GM20431 (cell line): ENCODE measurements at regions not wholly inside any gene's neighbourhood (a gene's known extent, or its start where the extent isn't known, plus 50 kb on each side); places are given as distances from the start of the nearest gene placed in this dataset.

Source experiments
- in situ Hi-C: fragments of 300-500 bp; cut with MseI, MboI; formaldehyde crosslinking; loops from one replicate; pipeline ENCODE4 v1.15.0; 2020; ENCODE audit warnings: low sequenced_read_pairs; ENCODE audit not compliant: unreplicated experiment

DNA sequence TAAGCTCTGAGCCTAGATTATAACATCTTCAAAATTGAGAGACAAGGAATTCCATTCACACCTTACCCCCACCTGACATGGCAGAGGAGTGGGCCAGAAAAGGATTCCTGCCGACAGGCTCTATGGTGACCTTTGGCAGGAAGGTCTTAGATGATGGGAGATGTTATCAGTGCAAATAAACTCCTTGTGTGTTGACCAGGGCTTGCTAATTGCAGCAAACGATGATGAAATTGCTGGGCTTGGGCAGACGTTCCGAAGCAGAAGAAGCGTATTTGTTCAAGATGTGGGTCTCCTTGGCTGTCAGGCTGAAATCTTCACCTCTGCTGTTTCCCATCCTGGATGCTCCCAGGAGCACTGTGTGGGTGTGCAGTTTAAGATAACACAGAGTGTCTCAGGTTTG, 183.7 kb upstream of the CADM1 start:
- in situ Hi-C loops, result no loop called here

DNA sequence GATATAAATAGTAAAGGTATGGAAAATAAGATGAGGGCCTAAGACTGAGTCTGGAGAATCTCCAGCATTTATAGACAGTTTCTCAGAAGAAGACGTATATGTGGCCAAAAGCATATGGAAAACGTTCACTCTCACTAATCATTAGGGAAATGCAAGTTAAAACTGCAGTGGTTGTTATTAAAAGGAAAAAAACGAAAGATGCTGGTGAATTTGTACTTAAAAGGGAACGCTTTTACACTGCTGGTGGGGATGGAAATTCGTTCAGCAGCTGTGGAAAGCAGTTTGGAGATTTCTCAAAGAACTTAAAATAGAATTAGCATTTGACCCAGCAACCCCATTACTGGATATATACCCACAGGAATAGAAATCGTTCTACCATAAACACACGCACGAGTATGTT, 180.5 kb upstream of the CADM1 start:
- in situ Hi-C loops, result no loop called here

DNA sequence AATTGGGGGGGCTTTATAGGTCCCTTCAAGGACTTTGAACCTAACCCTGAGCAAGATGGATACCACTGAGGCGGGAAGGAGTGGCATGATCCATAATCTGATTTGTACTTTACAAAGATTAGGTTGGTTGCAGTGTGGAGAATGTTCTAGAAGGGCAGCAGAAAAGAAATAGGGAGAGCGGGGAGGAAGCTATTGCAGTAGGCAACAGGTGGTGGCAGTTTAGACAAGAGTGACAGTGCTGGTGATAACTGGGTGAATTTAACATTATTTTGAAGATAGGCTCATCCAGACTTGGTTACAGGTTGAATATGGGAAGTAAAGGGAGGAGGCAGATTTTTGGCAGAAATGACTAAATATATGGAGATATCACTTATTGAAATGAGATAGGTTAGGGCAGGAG, 179.9 kb upstream of the CADM1 start:
- in situ Hi-C loops, result no loop called here

DNA sequence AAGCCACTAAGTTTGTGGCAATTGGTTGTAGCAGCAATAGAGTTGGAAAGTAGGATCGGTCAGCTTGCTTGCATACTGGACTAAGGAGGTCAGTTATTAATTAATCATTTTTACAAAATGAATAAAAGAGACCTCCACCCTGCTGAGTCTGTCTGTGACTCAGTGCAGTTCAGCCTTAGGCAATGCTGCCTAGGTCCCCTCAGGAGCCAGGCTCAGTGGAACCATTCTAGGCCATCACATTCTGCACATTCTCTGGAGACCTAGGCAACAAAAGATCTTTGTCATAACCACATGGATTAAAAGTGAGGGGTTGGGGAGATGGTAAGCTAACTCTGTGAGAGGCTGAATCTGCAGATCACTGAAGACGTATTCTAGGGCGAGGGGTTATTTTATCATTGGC, 178.7 kb upstream of the CADM1 start:
- in situ Hi-C loops, result no loop called here

DNA sequence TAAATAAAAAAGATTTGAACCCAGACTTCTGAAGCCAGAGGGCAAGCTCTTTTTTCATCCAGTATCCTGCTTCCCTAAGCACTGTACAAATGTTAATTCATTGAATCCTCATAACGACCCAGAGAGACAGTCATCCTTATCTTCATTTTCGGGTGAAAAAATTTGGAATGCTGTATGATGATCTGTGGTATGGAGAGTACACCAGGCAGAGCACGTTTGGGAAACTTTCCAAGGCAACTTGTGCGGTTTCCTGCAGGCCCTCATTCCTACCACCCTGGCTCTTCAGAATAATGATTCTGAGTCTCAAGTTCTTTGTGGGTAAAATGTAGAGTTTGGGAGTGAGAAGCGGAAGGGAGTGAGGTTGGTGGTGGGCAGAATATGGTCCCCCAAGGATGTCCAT, 177.9 kb upstream of the CADM1 start:
- in situ Hi-C loops, result no loop called here

DNA sequence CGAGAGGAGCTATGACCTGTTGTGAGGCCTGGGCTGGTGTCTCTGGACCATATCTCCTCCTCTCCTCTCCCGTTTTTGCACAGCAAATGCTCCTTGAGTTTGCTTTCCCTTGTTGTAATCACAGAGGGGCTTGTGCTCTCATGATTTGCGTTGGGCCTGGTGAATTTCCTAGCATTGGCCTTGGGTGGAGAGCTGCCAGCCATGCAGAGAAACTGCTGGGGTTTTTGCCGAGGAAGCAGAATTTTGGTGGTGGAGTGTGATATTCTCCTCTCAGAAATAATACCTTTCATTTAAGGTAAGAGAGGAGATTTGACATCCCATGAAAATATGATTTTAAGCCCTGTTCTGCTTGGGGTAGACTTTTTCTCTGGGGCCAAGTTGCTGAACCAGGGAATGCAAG, 175.7 kb upstream of the CADM1 start:
- in situ Hi-C loops, result no loop called here

DNA sequence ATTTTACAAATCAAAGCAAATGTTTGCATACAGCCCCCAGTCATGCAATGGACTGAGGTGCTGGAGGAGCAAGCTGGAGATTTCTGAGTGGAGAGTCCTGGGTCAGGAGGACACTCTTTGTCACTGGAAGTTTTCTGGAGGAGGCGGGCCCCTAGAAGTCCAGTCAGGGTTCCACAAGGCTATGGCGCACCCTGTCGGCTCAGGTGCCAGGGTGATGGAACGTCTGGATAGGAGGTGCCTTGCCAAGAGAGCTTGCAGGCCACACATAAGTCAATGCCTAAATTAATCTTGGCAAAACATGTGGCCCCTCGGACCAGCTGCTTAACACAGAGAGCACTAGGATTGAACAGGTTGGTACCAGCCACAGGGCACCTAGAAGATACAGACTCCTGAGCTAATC, 174.7 kb upstream of the CADM1 start:
- in situ Hi-C loops, result no loop called here

DNA sequence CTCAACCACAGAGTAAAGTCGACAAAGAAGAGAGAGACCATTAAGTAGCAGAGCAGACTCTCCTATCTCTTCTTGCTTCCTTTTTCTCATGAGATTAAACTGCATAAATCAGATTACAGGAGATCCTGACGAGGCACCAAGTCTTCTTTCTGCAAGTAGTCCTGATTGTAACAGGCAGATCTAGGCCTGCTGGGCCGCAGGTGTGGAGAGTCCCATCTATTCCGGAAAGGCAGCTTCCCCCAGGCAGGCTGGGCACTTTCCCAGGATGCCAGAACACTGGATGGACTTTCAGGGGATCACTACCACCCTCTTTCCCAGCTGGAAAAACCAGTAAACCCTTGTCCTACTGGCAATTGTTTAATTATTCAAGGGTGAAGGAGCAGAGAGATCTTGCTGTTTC, 173.0 kb upstream of the CADM1 start:
- in situ Hi-C loops, result no loop called here

DNA sequence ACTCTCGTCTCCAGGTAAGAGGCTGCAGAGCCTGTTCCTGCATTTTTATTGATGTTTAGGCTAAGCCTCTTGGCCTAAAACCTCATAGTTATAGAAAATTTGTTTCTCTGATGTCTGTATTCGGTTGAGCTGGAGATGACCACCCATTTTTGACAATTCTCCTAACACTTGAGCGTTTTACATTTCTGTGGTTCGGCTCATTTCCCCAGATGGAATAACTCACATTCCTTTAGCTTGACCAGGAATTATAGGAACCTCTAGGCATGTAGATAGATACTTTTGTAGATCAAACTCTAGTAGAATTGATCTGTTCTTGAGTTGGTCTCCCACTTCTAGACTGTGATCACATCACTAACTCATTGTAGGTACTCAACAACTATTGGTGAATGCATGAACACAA, 172.6 kb upstream of the CADM1 start:
- in situ Hi-C loops, result no loop called here

DNA sequence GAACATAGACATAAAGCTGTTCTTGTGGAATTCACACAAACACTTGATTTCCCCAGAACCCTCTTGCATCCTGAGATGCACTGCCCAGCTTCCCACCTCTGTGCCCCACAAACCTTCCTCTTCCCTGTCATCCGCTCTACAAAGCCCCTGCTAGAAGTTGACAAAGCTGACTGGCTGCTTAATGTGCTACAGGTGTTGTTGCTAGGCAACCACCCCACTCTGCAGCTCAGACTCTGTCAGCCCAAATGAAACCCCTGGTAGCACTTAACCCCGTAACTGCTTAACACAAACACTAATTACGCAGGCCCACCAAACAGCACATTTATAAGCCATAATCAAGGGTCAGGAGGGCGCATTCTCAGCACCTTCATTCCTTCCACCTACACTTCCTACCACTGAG, 172.0 kb upstream of the CADM1 start:
- in situ Hi-C loops, result no loop called here

DNA sequence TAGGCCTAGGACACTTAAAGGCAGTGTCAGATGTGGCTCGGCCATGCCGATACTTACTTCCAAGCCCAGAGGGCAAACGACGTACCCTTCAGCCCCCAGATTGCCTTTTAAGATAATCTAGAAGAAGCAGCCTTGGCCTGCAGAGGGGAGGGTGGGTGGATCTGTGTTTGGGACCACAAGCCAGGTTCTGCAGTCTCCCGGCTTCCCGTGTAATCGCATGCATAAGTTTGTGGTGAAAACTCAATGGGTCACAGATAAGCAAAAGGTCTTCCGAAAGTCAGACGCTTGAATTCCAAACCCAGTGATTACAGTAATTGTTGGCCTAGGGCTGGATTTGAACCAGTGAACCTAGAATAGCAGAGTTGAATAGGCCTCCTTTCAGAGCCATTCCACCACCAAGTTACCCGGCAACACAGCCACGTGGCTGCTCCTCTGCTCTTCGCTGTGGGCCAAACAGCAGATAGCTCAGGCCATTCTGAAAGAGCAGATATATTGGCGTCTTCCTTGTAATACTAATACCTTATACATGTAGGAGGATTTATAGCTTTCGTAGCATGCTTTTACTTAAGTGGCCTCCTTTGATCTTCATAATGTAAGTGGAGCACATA, 170.8 kb upstream of the CADM1 start:
- in situ Hi-C loops, result no loop called here

DNA sequence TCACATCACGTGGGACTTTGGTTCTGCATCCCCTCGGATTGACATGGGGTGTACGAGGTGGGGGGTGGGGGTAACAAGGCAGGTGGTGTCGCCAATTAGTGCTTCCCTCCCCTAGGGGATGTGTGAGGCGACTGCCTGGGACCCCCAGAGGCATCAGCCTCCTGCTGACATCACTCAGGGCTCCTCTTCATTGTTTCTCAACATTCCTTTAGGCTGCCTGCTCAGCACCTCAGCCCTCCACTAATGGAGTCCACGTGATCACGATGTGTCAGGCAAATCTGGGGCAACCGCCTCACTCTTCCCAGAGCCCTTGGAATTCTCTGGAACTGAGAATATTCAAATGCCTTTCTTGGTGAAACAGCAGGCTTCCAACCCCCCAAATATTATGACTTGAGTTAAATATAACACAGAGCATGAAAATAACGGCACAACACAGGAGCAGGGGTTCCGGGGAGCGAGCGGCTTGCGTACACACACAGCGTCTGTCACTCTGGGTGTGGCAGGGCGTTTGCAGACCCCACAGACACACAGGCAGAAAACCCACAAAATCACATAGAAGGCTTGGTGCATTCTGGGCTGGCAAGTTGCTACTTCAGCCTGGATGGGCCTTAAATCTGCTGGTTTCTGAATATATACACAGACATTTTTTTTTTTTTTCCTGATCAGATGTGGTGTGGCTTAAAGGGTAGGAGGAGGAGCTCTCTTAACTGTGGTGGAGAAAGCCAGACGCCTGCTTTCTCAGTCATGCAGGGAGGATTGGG, 170.1 kb upstream of the CADM1 start:
- in situ Hi-C loops, result no loop called here

DNA sequence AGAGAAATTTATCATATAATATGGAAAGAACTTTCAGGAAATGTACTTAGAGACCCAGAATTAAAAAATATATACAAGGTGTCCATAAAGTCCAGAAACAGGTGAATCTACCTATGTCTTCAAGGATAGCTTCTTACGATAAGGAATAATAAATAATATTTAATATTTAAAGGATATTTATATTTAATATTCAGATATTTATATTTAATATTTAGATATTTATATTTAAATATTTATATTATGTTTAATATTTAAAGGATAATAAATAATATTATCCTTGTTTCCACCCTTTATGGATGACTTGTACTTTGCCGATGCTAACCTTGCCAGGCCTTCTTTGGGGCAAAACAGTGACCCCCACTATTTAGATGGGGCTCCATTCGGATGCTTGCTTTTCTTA, 169.5 kb upstream of the CADM1 start:
- in situ Hi-C loops, result no loop called here

DNA sequence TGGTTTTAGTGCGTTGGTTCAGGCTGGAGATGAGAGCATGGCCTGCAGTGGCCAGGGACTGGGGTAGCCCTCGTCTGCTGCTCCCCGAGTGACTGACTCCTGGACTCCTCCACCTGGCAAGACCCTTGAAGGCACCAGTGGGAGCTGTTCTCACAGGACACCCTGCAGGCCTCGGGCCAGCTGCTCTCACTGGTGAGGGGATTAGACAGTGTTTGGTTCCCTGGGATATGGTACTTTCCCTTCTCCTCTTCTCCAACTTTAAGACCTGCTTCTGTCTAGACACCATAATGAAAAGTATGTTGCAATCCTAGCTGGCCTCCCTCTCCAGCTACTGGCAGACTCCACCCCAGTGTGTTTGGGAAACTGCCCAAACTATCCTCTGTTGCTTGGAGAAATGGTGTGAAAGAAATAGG, 168.8 kb upstream of the CADM1 start:
- in situ Hi-C loops, result no loop called here

DNA sequence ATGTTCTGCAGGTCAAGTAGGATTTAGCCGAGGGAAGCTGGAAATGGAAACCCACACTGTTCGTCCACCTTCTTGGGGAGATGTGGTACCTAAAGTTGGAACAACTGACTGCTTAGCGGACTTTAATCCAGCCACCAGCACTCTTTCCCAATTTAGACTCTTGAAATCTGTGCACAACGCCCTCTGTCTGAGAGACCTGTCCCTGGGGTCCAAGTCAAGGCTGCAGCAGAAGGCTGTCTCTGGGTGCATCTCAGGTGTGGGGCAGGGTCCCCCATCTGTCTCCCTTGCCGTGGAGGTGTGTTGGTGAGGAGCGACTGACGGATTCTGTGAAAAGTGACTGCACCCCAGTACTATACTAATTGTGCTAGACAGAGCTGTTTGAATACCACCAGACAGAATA, 168.2 kb upstream of the CADM1 start:
- in situ Hi-C loops, result no loop called here

DNA sequence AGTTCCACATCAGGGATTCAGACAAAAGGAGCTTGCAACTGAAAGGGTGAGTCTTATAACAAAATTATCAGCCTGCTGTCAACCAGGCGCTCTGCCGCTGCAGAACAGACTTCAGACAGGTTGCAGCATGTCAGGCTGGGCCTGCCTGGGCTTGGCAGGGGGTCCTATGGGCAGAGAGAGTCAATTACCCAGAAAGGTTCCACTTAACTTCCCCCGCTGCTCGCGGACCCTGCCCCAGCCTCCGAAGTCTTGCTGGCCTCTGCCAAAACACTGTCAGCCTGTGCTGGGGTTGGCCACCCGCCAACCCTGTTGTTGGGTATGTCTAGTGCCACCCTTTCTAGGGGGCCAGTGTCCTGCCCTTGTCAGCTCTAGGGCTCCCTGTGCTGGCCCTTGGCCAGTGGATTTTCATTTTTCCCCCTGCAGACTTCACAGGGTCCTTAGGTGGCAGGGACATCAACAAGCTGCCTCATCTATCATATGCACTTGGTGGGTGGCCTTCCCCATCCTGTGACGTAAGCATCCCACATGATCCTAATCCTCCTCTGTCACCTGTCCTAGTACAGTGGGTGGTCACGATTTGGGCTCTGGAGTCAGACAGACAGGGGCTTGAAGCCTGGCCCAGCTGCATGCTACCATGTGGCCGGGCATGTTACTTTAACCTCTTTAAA, 166.5 kb upstream of the CADM1 start:
- in situ Hi-C loops, result no loop called here

DNA sequence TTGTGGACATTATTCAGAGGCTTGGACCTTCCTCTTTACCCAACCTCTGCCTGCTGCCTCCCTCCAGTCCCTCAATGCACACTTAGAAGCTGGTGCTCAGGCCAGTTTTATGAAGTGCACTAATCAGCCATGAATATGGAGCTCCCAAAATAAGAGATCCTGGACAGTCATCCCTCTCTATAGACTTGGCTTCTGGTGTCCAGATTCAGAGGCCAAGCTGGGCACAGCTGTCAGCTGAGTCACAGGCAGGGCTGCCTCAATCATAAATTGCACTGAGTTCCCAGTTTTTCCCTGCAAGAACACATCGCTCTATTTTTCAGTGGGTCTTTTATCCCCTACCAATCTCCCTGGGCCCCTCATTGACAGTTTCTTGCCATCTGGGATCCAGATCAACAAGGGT, 161.7 kb upstream of the CADM1 start:
- in situ Hi-C loops, result no loop called here

DNA sequence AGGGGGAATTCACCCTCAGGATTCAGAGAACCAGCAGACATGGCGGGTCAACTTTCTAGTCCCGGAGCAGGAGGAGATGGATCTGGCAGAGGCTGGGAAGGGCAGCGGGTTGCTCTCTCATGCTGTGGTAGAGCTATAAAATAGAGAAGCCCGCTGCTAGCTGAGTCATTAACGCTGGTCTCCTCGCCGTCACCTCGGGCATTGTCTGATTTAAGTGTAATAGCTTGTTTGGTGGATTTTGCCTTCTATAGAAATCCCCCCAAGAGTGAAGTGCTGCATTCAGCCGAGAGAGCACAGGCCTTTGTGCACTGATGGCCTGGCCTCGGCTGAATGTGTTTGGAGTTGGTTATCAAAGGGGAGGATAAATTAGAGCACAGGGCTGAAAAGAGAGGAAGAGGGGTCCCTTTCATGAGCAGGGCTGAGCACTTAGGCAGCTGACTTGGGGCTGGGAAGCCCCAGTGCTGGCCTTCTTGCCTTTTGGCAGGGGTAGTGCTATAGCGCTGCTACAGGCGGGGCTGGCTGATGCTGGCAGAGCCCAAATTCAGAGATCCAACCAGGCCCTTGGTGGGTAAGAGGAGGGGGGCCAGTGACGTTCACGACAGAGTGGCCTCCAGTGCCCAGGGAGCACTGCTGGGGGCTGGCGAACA, 161.1 kb upstream of the CADM1 start:
- in situ Hi-C loops, result no loop called here

DNA sequence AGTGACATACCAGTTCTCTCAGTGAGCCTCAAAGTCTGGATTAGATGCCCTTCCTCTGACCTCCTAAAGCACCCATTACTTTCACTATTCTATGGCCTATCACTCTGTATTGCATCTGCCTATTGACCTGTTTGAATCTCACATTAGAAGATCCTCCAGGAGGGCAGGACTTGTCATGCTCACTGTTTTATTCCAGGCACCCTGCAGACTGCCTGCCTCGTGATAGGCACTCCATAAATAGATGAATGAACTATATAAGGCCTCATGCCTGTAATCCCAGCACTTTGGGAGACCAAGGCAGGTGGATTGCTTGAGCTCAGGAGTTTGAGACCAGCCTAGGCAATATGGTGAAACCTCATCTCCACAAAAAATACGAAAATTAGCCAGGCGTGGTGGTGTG, 160.1 kb upstream of the CADM1 start:
- in situ Hi-C loops, result no loop called here

DNA sequence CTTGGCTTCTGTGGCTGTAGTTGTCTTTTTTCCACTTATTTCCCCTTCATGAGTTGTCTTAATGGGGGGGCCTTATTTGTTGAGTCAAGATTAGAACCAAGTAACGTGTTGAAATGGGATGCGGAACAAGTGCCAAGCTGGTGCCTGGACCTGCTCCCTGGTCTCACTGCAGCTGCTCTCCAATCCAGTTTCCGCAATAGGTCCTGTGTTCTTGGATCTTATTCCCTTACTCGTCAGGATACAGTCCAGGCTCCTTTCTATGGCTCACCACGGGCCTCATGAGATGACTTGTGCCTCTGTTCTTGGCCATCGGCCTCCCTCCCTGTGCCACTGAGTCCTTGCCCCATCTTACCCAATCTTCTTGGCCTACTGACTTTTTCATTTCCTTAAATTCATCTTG, 159.6 kb upstream of the CADM1 start:
- in situ Hi-C loops, result no loop called here
